ENCODE measurements at regions not wholly inside any gene's neighbourhood (a gene's known extent, or its start where the extent isn't known, plus 50 kb on each side); places are given as distances from the start of the nearest gene placed in this dataset.

GRCh38 chr11:29802522-29802921 is 214.3 kb downstream of the KCNA4 start:
- TF ChIP-seq CTCF (IDR thresholded peaks at IDR 0.05) (no peak), POLR2A (IDR thresholded peaks at IDR 0.05) (no peak)

Measured in thyroid gland (tissue), 4 donors.